HCT116 (cell line): ENCODE measurements at regions not wholly inside any gene's neighbourhood (a gene's known extent, or its start where the extent isn't known, plus 50 kb on each side); places are given as distances from the start of the nearest gene placed in this dataset.

Source experiments
- ATAC-seq: fragments of 200-7000 bp; cut with Tn5 transposase; 2 replicates; pipeline ENCODE4 v1.9.1; 2020; ENCODE audit warnings: mild to moderate bottlenecking, moderate library complexity
- BruUV-seq: library from RNA; stranded (reverse); fragments of 400-500 nt; replicated peaks from 2 replicates; lab custom pipeline; 2021; lab: Mats Ljungman, UMichigan
- CTCF ChIA-PET: fragments of 300-600 bp; sonication (Branson Sonifier 250); formaldehyde crosslinking; loops from one replicate; lab custom pipeline; 2021; ENCODE audit warnings: antibody characterized with exemption; lab: Charles Lee
- POLR2A ChIA-PET: fragments of 300-600, 350-600 bp; sonication (Branson Sonifier 250); formaldehyde crosslinking; loops from one replicate; lab custom pipeline; 2021; ENCODE audit warnings: antibody characterized with exemption; lab: Charles Lee
- RAD21 ChIA-PET, 2 experiments: fragments of 300-600 bp; sonication (Branson Sonifier 250); formaldehyde crosslinking; loops; one replicate each; lab custom pipeline; 2023; ENCODE audit warnings: low total read pairs in 2 of 2; ENCODE audit not compliant: uncharacterized antibody in 2 of 2, unreplicated experiment in 2 of 2, low non-redundant PET in 1 of 2; lab: Charles Lee
- DNase-seq: peaks from one replicate; pipeline ENCODE4 v3.0.0-alpha.2; 2010; ENCODE audit warnings: low read depth, low spot score
- H2AFZ ChIP-seq: fragments of 200-600 bp; shearing (Covaris generic), sonication (generic); 2 replicates; pipeline ENCODE4 v1.6.1; 2017; ENCODE audit warnings: low read depth, mixed run types, mixed read lengths, antibody characterized with exemption, low read length; ENCODE audit not compliant: poor library complexity, severe bottlenecking
- H3K27ac ChIP-seq: 2 replicates; pipeline ENCODE4 v1.5.1; 2012; ENCODE audit warnings: low read depth, low read length
- H3K27me3 ChIP-seq: fragments of 200-600 bp; sonication (generic); 2 replicates; pipeline ENCODE4 v1.6.1; 2016; ENCODE audit warnings: mixed run types, low read length, mixed read lengths; ENCODE audit not compliant: insufficient read depth
- H3K36me3 ChIP-seq, 2 experiments: fragments of 200-500 bp in 1 of 2; fragments of 200-600 bp in 1 of 2; sonication (Bioruptor generic) in 1 of 2; sonication (generic) in 1 of 2; 2 replicates each; pipeline versions ENCODE4 v1.5.1 to v1.6.1; 2014 to 2016; ENCODE audit warnings: low read length in 2 of 2, inconsistent platforms in 1 of 2, mixed read lengths in 1 of 2, mixed run types in 1 of 2; ENCODE audit not compliant: insufficient read depth in 2 of 2, control insufficient read depth in 1 of 2
- H3K4me1 ChIP-seq, 2 experiments: fragments of 200-600 bp in 1 of 2; sonication (generic) in 1 of 2; 2 replicates each; pipeline versions ENCODE4 v1.5.1 to v1.6.1; 2012 to 2017; ENCODE audit warnings: low read length in 2 of 2, inconsistent platforms in 1 of 2, mild to moderate bottlenecking in 1 of 2, mixed read lengths in 1 of 2, mixed run types in 1 of 2, moderate library complexity in 1 of 2; ENCODE audit not compliant: insufficient read depth in 2 of 2, control insufficient read depth in 1 of 2
- H3K4me2 ChIP-seq: fragments of 200-600 bp; sonication (generic); 2 replicates; pipeline ENCODE4 v1.6.1; 2017; ENCODE audit warnings: mixed run types, low read length, mixed read lengths
- H3K4me3 ChIP-seq, 2 experiments: fragments of 200-600 bp in 1 of 2; sonication (generic) in 1 of 2; replicated peaks in 1 of 2; 2 replicates each; pipeline ENCODE4 v1.5.1; 2011 to 2016; ENCODE audit warnings: low read length in 2 of 2, control low read depth in 1 of 2, low read depth in 1 of 2, mild to moderate bottlenecking in 1 of 2, mixed read lengths in 1 of 2, mixed run types in 1 of 2
- H3K79me2 ChIP-seq: fragments of 200-600 bp; sonication (generic); 2 replicates; pipeline ENCODE4 v1.6.1; 2017; ENCODE audit warnings: mild to moderate bottlenecking, mixed run types, low read length, moderate library complexity, mixed read lengths; ENCODE audit not compliant: insufficient read depth
- H3K9ac ChIP-seq: fragments of 200-600 bp; sonication (generic); 2 replicates; pipeline ENCODE4 v1.6.1; 2016; ENCODE audit warnings: low read length, mixed read lengths
- H3K9me2 ChIP-seq: fragments of 200-600 bp; sonication (generic), shearing (Covaris generic); 2 replicates; pipeline ENCODE4 v1.6.1; 2017; ENCODE audit warnings: mixed run types, mild to moderate bottlenecking, moderate library complexity; ENCODE audit not compliant: insufficient read depth
- H3K9me3 ChIP-seq, 2 experiments: fragments of 200-500 bp in 1 of 2; fragments of 200-600 bp in 1 of 2; sonication (Bioruptor generic) in 1 of 2; sonication (generic) in 1 of 2; 2 replicates each; pipeline ENCODE4 v1.6.1; 2014 to 2017; ENCODE audit warnings: low read length in 2 of 2, mixed read lengths in 2 of 2, inconsistent platforms in 1 of 2, low read depth in 1 of 2, mild to moderate bottlenecking in 1 of 2, mixed run types in 1 of 2, moderate library complexity in 1 of 2; ENCODE audit not compliant: control insufficient read depth in 1 of 2, insufficient read depth in 1 of 2
- H4K20me1 ChIP-seq: fragments of 200-600 bp; sonication (generic), shearing (Covaris generic); 2 replicates; pipeline ENCODE4 v1.6.1; 2017; ENCODE audit warnings: mixed run types, mild to moderate bottlenecking, moderate library complexity; ENCODE audit not compliant: insufficient read depth
- ATF3 ChIP-seq: IDR thresholded peaks from 2 replicates; pipeline ENCODE4 v1.6.1; 2012
- CTCF ChIP-seq, 3 experiments: fragments of 200-600 bp in 1 of 3; sonication (generic) in 1 of 3; IDR thresholded peaks in 2 of 3; conservative IDR thresholded peaks in 1 of 3; 2 replicates each; pipeline ENCODE4 v1.5.1; 2012 to 2017; ENCODE audit warnings: low read depth in 2 of 3, low read length in 2 of 3, antibody characterized with exemption in 1 of 3, borderline replicate concordance in 1 of 3, control low read depth in 1 of 3, mild to moderate bottlenecking in 1 of 3, mixed read lengths in 1 of 3, mixed run types in 1 of 3, moderate library complexity in 1 of 3; ENCODE audit not compliant: insufficient read depth in 1 of 3
- EGR1 ChIP-seq: IDR thresholded peaks from 2 replicates; pipeline ENCODE4 v1.6.1; 2012; ENCODE audit warnings: low read depth
- EZH2 ChIP-seq: fragments of 200-600 bp; sonication (generic); IDR thresholded peaks from 2 replicates; pipeline ENCODE4 v1.6.1; 2017; ENCODE audit warnings: antibody characterized with exemption, mixed run types
- FOSL1 ChIP-seq: IDR thresholded peaks from 2 replicates; pipeline ENCODE4 v1.6.1; 2012; ENCODE audit warnings: low read depth
- RAD21 ChIP-seq: IDR thresholded peaks from 2 replicates; pipeline ENCODE4 v1.6.1; 2012; ENCODE audit warnings: low read depth, mild to moderate bottlenecking
- SP1 ChIP-seq: IDR thresholded peaks from 2 replicates; pipeline ENCODE4 v1.6.1; 2012; ENCODE audit warnings: low read depth
- YY1 ChIP-seq: IDR thresholded peaks from 2 replicates; pipeline ENCODE4 v1.6.1; 2011; ENCODE audit warnings: low read length, low read depth, moderate library complexity, mild to moderate bottlenecking; ENCODE audit not compliant: insufficient replicate concordance; ENCODE audit errors: extremely low read depth
- ZNF274 ChIP-seq: fragments of 200-500 bp; sonication (Bioruptor generic); IDR thresholded peaks from 2 replicates; pipeline ENCODE4 v1.6.1; 2014; ENCODE audit warnings: mild to moderate bottlenecking, low read depth, low read length, inconsistent platforms
- intact Hi-C: fragments of 100-400 bp; cut with micrococcal nuclease; formaldehyde crosslinking; loops from 2 replicates; pipeline ENCODE4 v1.10.0; 2022

GRCh38 chr19:28744943-28745342 is 468.0 kb downstream of the UQCRFS1 start (continued):
- TF ChIP-seq CTCF (IDR thresholded peaks at IDR 0.05 in 2 of 3, conservative IDR thresholded peaks at IDR 0.05 in 1 of 3; ENCODE audit: borderline replicate concordance in 1 of 3, insufficient read depth in 1 of 3, low read depth in 2 of 3, low read length in 2 of 3): no peak
- no peak for TF ChIP-seq YY1
- TF ChIP-seq RAD21: no peak
- no peak for TF ChIP-seq EGR1
- no peak for TF ChIP-seq SP1
- no peak for TF ChIP-seq EZH2

- Histone ChIP-seq H3K79me2 (no peaks in the 10 kb centered on the region), H3K36me3 (no peaks in the 10 kb centered on the region; a peak in 1 of 4 replicates), H3K4me1 (no peaks in the 10 kb centered on the region), H3K4me3 (no peak overlapping the region), H3K9me2 (no peaks in the 10 kb centered on the region), H2AFZ (no peak overlapping the region), H3K4me2 (no peak overlapping the region), H3K27ac (no peak overlapping the region), H3K27me3 (no peaks in the 10 kb centered on the region), H4K20me1 (no peaks in the 10 kb centered on the region), H3K9me3 (peaks cover 21 to 29% of the 10 kb centered on the region in 2 experiments; a peak in 3 of 4 replicates), H3K9ac (no peak overlapping the region)
- POLR2A ChIA-PET: no interaction called here
- no peak for TF ChIP-seq ZNF274
- no peak for TF ChIP-seq ATF3
- no peak for TF ChIP-seq FOSL1
- TF ChIP-seq EGR1: no peak
- BruUV-seq: no TSS peak
- intact Hi-C loops: loop anchor here (10.0 kb wide), 1 partner anchor 511 kb away; no protein-coding TSS in a partner anchor
- RAD21 ChIA-PET: no interaction called here
- DNase-seq (no peak), ATAC-seq (no peak)
- CTCF ChIA-PET: no interaction called here
Measured at GRCh38 chr19:28744014-28744413, 468.9 kb downstream of the UQCRFS1 start.
